Glutamatergic neuron (in vitro differentiated cells): ENCODE measurements at regions not wholly inside any gene's neighbourhood (a gene's known extent, or its start where the extent isn't known, plus 50 kb on each side); places are given as distances from the start of the nearest gene placed in this dataset.

ENCODE experiments used
- DNase-seq: peaks from one replicate; pipeline ENCODE4 v3.0.0; 2022
- H3K27ac Mint-ChIP-seq: one replicate; pipeline ENCODE4 v1.8.0; 2020; ENCODE audit warnings: mild to moderate bottlenecking, mixed read lengths, inconsistent platforms; ENCODE audit not compliant: unreplicated experiment
- H3K27me3 Mint-ChIP-seq: one replicate; pipeline ENCODE4 v1.8.0; 2020; ENCODE audit warnings: mild to moderate bottlenecking, moderate library complexity, mixed read lengths, inconsistent platforms; ENCODE audit not compliant: unreplicated experiment
- H3K36me3 Mint-ChIP-seq: one replicate; pipeline ENCODE4 v1.8.0; 2020; ENCODE audit warnings: mild to moderate bottlenecking, mixed read lengths, inconsistent platforms; ENCODE audit not compliant: unreplicated experiment
- H3K4me1 Mint-ChIP-seq: one replicate; pipeline ENCODE4 v1.8.0; 2020; ENCODE audit warnings: mild to moderate bottlenecking, low read depth, mixed read lengths, inconsistent platforms; ENCODE audit not compliant: unreplicated experiment
- H3K4me3 Mint-ChIP-seq: one replicate; pipeline ENCODE4 v1.8.0; 2020; ENCODE audit warnings: mild to moderate bottlenecking, mixed read lengths, inconsistent platforms; ENCODE audit not compliant: unreplicated experiment
- H3K9me3 Mint-ChIP-seq: one replicate; pipeline ENCODE4 v1.8.0; 2020; ENCODE audit warnings: mild to moderate bottlenecking, moderate library complexity, mixed read lengths, inconsistent platforms; ENCODE audit not compliant: unreplicated experiment
- TF ChIP-seq, protein P1 (sequence below): fragments of 200-600 bp; sonication (generic); IDR thresholded peaks from one replicate; pipeline ENCODE4 v1.5.0; 2021; ENCODE audit not compliant: partially characterized antibody, unreplicated experiment

DNA sequence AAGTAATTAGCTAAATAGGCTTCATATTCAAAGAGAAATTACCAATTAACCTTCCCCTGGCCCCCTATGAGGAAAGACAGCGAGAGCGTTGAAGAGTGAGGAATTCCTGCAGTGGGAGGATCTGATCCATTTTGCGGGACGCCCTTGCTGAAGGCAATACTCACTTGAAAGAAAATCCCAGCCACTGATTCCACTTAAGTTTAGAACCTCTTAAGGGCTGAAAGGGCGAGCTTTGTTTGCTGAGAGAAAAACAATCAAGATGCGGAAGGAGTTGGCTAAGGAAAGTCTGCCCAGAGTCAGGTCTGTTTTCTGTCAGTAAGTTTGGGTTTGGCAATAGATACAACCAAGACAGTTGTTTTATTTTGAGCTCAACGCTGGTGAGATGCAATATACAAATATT is 102.8 kb upstream of the GBE1 start:
- Mint-ChIP-seq H3K4me1 (no peaks in the 10 kb centered on the region), H3K36me3 (no peaks in the 10 kb centered on the region), H3K27me3 (no peaks in the 10 kb centered on the region), H3K27ac (no peak overlapping the region), H3K9me3 (no peaks in the 10 kb centered on the region), H3K4me3 (no peak overlapping the region)
- no peak for DNase-seq
- TF ChIP-seq, protein P1, sequence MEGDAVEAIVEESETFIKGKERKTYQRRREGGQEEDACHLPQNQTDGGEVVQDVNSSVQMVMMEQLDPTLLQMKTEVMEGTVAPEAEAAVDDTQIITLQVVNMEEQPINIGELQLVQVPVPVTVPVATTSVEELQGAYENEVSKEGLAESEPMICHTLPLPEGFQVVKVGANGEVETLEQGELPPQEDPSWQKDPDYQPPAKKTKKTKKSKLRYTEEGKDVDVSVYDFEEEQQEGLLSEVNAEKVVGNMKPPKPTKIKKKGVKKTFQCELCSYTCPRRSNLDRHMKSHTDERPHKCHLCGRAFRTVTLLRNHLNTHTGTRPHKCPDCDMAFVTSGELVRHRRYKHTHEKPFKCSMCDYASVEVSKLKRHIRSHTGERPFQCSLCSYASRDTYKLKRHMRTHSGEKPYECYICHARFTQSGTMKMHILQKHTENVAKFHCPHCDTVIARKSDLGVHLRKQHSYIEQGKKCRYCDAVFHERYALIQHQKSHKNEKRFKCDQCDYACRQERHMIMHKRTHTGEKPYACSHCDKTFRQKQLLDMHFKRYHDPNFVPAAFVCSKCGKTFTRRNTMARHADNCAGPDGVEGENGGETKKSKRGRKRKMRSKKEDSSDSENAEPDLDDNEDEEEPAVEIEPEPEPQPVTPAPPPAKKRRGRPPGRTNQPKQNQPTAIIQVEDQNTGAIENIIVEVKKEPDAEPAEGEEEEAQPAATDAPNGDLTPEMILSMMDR = no peak

DNA sequence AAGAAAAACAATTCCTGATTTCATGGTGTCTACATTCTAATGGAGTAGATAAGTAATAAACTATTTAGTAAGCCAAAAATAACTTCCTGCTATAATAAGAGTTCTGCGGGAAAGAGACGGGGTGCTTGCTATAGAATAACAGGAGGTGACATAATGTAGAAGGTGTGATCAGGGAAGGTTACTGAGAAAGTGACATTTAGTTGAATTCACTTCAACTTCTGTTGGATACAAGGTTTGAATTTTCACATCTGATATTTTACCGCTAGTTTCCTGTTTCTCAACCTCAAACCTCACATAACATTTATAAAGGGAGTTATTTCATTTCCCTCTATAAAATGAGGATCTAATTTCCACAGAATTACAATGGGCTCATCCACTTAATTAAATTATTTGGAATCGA is 102.3 kb upstream of the GBE1 start:
- H3K9me3 Mint-ChIP-seq = no peaks in the 10 kb centered on the region
- no peaks in the 10 kb centered on the region for H3K36me3 Mint-ChIP-seq
- no peak overlapping the region for H3K4me3 Mint-ChIP-seq
- no peaks in the 10 kb centered on the region for H3K27me3 Mint-ChIP-seq
- no peak for DNase-seq
- H3K4me1 Mint-ChIP-seq = no peaks in the 10 kb centered on the region
- TF ChIP-seq, protein P1 = no peak
- H3K27ac Mint-ChIP-seq = no peak overlapping the region

DNA sequence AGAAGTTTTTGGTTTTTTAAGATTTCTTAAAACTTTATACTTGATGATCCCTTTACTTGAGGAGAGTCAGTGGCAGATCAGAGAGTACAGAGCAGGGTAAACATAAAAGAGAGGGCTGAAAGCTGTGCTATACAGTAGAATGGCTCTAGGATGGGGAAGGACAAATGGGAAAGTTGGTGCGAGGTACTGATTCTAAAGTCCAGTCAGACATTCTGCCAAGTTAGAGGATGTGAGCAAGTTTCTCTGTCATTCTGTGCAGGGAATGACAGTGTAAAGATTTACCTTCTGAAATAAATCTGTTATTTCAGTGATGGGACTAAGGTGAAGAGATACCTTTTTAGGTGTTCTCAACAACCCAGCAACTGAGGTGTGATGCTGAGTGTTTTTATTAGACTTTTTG is 100.1 kb upstream of the GBE1 start:
- Mint-ChIP-seq H3K4me3 (no peak overlapping the region), H3K4me1 (no peaks in the 10 kb centered on the region), H3K27me3 (no peaks in the 10 kb centered on the region), H3K9me3 (no peaks in the 10 kb centered on the region), H3K36me3 (no peaks in the 10 kb centered on the region), H3K27ac (no peak overlapping the region)
- no peak for DNase-seq
- TF ChIP-seq, protein P1 = no peak

DNA sequence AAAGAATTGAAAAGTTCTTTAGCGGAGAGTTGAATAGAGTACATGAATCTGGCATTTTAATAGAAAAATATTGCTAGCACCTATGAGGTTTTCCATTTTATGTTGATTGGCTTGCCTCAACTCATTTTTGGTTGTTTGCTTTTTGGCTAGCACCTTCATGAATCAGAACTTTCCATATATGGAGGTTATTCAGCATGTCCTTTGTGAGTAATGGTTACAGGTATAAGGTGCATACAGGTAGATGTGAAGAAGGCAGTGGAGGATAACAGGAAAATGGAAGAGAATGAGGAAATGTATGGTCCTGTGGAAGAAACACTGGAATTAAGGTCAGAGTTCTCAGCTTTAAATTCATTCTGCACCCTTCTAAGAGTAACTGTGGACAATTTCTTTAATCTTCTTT is 98.1 kb upstream of the GBE1 start:
- Mint-ChIP-seq H3K9me3 (no peaks in the 10 kb centered on the region), H3K27me3 (no peaks in the 10 kb centered on the region), H3K4me1 (no peaks in the 10 kb centered on the region), H3K27ac (no peak overlapping the region), H3K36me3 (no peaks in the 10 kb centered on the region), H3K4me3 (no peak overlapping the region)
- no peak for DNase-seq
- TF ChIP-seq, protein P1 = no peak

- no peak overlapping the region for H3K4me3 Mint-ChIP-seq
- no peak overlapping the region for H3K27ac Mint-ChIP-seq
- no peaks in the 10 kb centered on the region for H3K4me1 Mint-ChIP-seq
- H3K27me3 Mint-ChIP-seq = no peaks in the 10 kb centered on the region
- H3K36me3 Mint-ChIP-seq = no peaks in the 10 kb centered on the region
- no peak for DNase-seq
- TF ChIP-seq, protein P1 = no peak
- H3K9me3 Mint-ChIP-seq = no peaks in the 10 kb centered on the region
Observed at GRCh38 chr3:81853431-81853830, 92.0 kb upstream of the GBE1 start.
